Fibroblast of mammary gland (primary cell): ENCODE measurements at regions not wholly inside any gene's neighbourhood (a gene's known extent, or its start where the extent isn't known, plus 50 kb on each side); places are given as distances from the start of the nearest gene placed in this dataset.

Source experiments
- DNase-seq: peaks from one replicate; pipeline ENCODE4 v3.0.0-alpha.2; 2010; ENCODE audit warnings: low read depth
- H3K4me3 ChIP-seq: 2 replicates; pipeline ENCODE4 v1.5.1; 2011; ENCODE audit warnings: low read depth, mild to moderate bottlenecking, low read length, moderate library complexity; ENCODE audit not compliant: control insufficient read depth
- CTCF ChIP-seq: conservative IDR thresholded peaks from 2 replicates; pipeline ENCODE4 v1.5.1; 2011; ENCODE audit warnings: low read depth, low read length, inconsistent platforms; ENCODE audit not compliant: control insufficient read depth, insufficient read depth

- peak; percentile 23 for DNase-seq
- no peak overlapping the region for H3K4me3 ChIP-seq
These were observed 51.9 kb upstream of the USP47 start for GRCh38 chr11:11789735-11790369.

GRCh38 chr11:11788063-11788710 lies 53.6 kb upstream of the USP47 start:
- no peak overlapping the region for H3K4me3 ChIP-seq
- no peak for TF ChIP-seq CTCF
- no peak for DNase-seq

More at GRCh38 chr11:11789735-11790369, 51.9 kb upstream of the USP47 start:
- TF ChIP-seq CTCF: peak; percentile 59

- peak; percentile 73 for DNase-seq
- TF ChIP-seq CTCF: peak; percentile 86
- no peak overlapping the region for H3K4me3 ChIP-seq
These were observed 54.3 kb upstream of the USP47 start for GRCh38 chr11:11787305-11788062.

- peak; percentile 46 for DNase-seq
- no peak overlapping the region for H3K4me3 ChIP-seq
- peak; percentile 66 for TF ChIP-seq CTCF
These were observed 55.0 kb upstream of the USP47 start for GRCh38 chr11:11786771-11787170.

- no peak overlapping the region for H3K4me3 ChIP-seq
- no peak for TF ChIP-seq CTCF
These were observed 55.5 kb upstream of the USP47 start for GRCh38 chr11:11786234-11786633.

GRCh38 chr11:11782532-11783110 lies 59.2 kb upstream of the USP47 start:
- no peak for TF ChIP-seq CTCF
- DNase-seq: no peak
- no peak overlapping the region for H3K4me3 ChIP-seq

More at GRCh38 chr11:11786234-11786633, 55.5 kb upstream of the USP47 start:
- DNase-seq: no peak
